PC-9 (cell line): ENCODE measurements at regions not wholly inside any gene's neighbourhood (a gene's known extent, or its start where the extent isn't known, plus 50 kb on each side); places are given as distances from the start of the nearest gene placed in this dataset.

Experiments
- BruUV-seq: library from RNA; stranded (reverse); fragments of 400-500 nt; replicated peaks from 2 replicates; lab custom pipeline; 2021; lab: Mats Ljungman, UMichigan
- CTCF ChIA-PET: fragments of 300-600 bp; sonication (Branson Sonifier 250); formaldehyde crosslinking; loops from one replicate; lab custom pipeline; 2022; ENCODE audit warnings: antibody characterized with exemption; lab: Charles Lee
- POLR2A ChIA-PET: fragments of 300-600 bp; sonication (Branson Sonifier 250); formaldehyde crosslinking; loops from one replicate; lab custom pipeline; 2022; ENCODE audit warnings: antibody characterized with exemption; ENCODE audit not compliant: unreplicated experiment; lab: Charles Lee
- DNase-seq, 2 experiments: peaks; one replicate each; pipeline versions ENCODE4 v3.0.0 to v3.0.0-alpha.2; 2015 to 2022; ENCODE audit warnings: mixed read lengths in 1 of 2
- H2AFZ ChIP-seq: fragments of 200-600 bp; sonication (generic); 2 replicates; pipeline ENCODE4 v1.8.1; 2017; ENCODE audit warnings: antibody characterized with exemption
- H3F3A ChIP-seq: fragments of 200-600 bp; sonication (generic); 2 replicates; pipeline ENCODE4 v1.8.1; 2017; ENCODE audit warnings: antibody characterized with exemption, mild to moderate bottlenecking, low read depth; ENCODE audit not compliant: insufficient read depth
- H3K27ac ChIP-seq: fragments of 200-600 bp; sonication (generic); 2 replicates; pipeline ENCODE4 v1.6.1; 2016; ENCODE audit warnings: mixed run types
- H3K27me3 ChIP-seq: fragments of 200-600 bp; sonication (generic); 2 replicates; pipeline ENCODE4 v1.6.1; 2016; ENCODE audit warnings: low read depth, mixed run types; ENCODE audit not compliant: insufficient read depth
- H3K36me3 ChIP-seq: fragments of 200-600 bp; sonication (generic); 2 replicates; pipeline ENCODE4 v1.6.1; 2016; ENCODE audit warnings: low read depth, mixed run types
- H3K4me1 ChIP-seq: fragments of 200-600 bp; sonication (generic); replicated peaks from 2 replicates; pipeline ENCODE4 v1.6.1; 2016; ENCODE audit warnings: mixed run types; ENCODE audit not compliant: insufficient read depth
- H3K4me2 ChIP-seq: fragments of 200-600 bp; sonication (generic); 2 replicates; pipeline ENCODE4 v1.6.1; 2017; ENCODE audit warnings: mixed run types
- H3K4me3 ChIP-seq: fragments of 200-600 bp; sonication (generic); 2 replicates; pipeline ENCODE4 v1.6.1; 2016; ENCODE audit warnings: mixed run types
- H3K79me2 ChIP-seq: fragments of 200-600 bp; sonication (generic); 2 replicates; pipeline ENCODE4 v1.6.1; 2017; ENCODE audit warnings: low read depth, mixed run types
- H3K9me2 ChIP-seq: fragments of 200-600 bp; sonication (generic); 2 replicates; pipeline ENCODE4 v1.8.1; 2017; ENCODE audit warnings: mild to moderate bottlenecking; ENCODE audit not compliant: insufficient read depth
- H3K9me3 ChIP-seq: fragments of 200-600 bp; sonication (generic); 2 replicates; pipeline ENCODE4 v1.8.1; 2016; ENCODE audit warnings: low read depth; ENCODE audit not compliant: insufficient read depth
- H4K20me1 ChIP-seq: fragments of 200-600 bp; sonication (generic); 2 replicates; pipeline ENCODE4 v1.8.1; 2017; ENCODE audit not compliant: insufficient read depth
- CTCF ChIP-seq: fragments of 200-600 bp; sonication (generic); conservative IDR thresholded peaks from 2 replicates; pipeline ENCODE4 v1.6.1; 2017; ENCODE audit warnings: mixed run types, antibody characterized with exemption, mild to moderate bottlenecking, moderate library complexity
- EZH2 ChIP-seq: fragments of 200-600 bp; sonication (generic); IDR thresholded peaks from 2 replicates; pipeline ENCODE4 v1.8.0; 2017; ENCODE audit warnings: antibody characterized with exemption, low read depth
- intact Hi-C: fragments of 100-400 bp; cut with micrococcal nuclease; formaldehyde crosslinking; loops from one replicate; pipeline ENCODE4 v1.10.0; 2022; ENCODE audit not compliant: unreplicated experiment

- no peaks in the 10 kb centered on the region for H3F3A ChIP-seq
- BruUV-seq: no TSS peak
- H3K36me3 ChIP-seq: no peaks in the 10 kb centered on the region
- no peak overlapping the region for H3K27ac ChIP-seq
- no peak overlapping the region for H3K4me3 ChIP-seq
- H3K9me3 ChIP-seq: no peaks in the 10 kb centered on the region
- DNase-seq: no peak
- ChIA-PET POLR2A (no interaction called here), CTCF (no interaction called here)
- no peak overlapping the region for H3K4me2 ChIP-seq
- no peak overlapping the region for H2AFZ ChIP-seq
- H3K4me1 ChIP-seq: no peaks in the 10 kb centered on the region
- H3K9me2 ChIP-seq: no peaks in the 10 kb centered on the region
- TF ChIP-seq EZH2: no peak
- no peak for TF ChIP-seq CTCF
- H3K27me3 ChIP-seq: peaks cover 17% of the 10 kb centered on the region; the same call in 1 of the 2 replicates
- intact Hi-C loops: no loop called here
- H3K79me2 ChIP-seq: no peaks in the 10 kb centered on the region
- H4K20me1 ChIP-seq: no peaks in the 10 kb centered on the region
Measured at GRCh38 chr16:73775841-73776388, 520.7 kb upstream of the PSMD7 start.

GRCh38 chr16:73771196-73772064 is 525.2 kb upstream of the PSMD7 start:
- TF ChIP-seq EZH2 (no peak), CTCF (no peak)
- H3K27me3 ChIP-seq: peaks cover 12% of the 10 kb centered on the region; the same call in 1 of the 2 replicates
- no peak overlapping the region for H3K27ac ChIP-seq
- H3K9me2 ChIP-seq: no peaks in the 10 kb centered on the region
- DNase-seq: no peak
- H3F3A ChIP-seq: no peaks in the 10 kb centered on the region
- no peak overlapping the region for H3K4me3 ChIP-seq
- H3K4me2 ChIP-seq: no peak overlapping the region
- H3K4me1 ChIP-seq: no peaks in the 10 kb centered on the region
- H3K36me3 ChIP-seq: no peaks in the 10 kb centered on the region
- H3K79me2 ChIP-seq: no peaks in the 10 kb centered on the region
- BruUV-seq: no TSS peak
- intact Hi-C loops: no loop called here
- POLR2A ChIA-PET: no interaction called here
- no peak overlapping the region for H2AFZ ChIP-seq
- no peaks in the 10 kb centered on the region for H4K20me1 ChIP-seq
- CTCF ChIA-PET: no interaction called here
- H3K9me3 ChIP-seq: no peaks in the 10 kb centered on the region

GRCh38 chr16:73768786-73769203 is 527.8 kb upstream of the PSMD7 start:
- no peaks in the 10 kb centered on the region for H3F3A ChIP-seq
- H3K27me3 ChIP-seq: peaks cover 11% of the 10 kb centered on the region; the same call in 1 of the 2 replicates
- intact Hi-C loops: no loop called here
- H3K9me2 ChIP-seq: no peaks in the 10 kb centered on the region
- H3K36me3 ChIP-seq: no peaks in the 10 kb centered on the region
- no peaks in the 10 kb centered on the region for H3K9me3 ChIP-seq
- H3K79me2 ChIP-seq: no peaks in the 10 kb centered on the region
- no peak for TF ChIP-seq CTCF
- TF ChIP-seq EZH2: no peak
- no peaks in the 10 kb centered on the region for H4K20me1 ChIP-seq
- H3K4me1 ChIP-seq: no peaks in the 10 kb centered on the region
- no TSS peak for BruUV-seq
- no peak overlapping the region for H3K4me2 ChIP-seq
- H3K4me3 ChIP-seq: no peak overlapping the region
- H3K27ac ChIP-seq: no peak overlapping the region
- CTCF ChIA-PET: no interaction called here
- no peak overlapping the region for H2AFZ ChIP-seq
- POLR2A ChIA-PET: no interaction called here
- no peak for DNase-seq
